ENCODE measurements at regions not wholly inside any gene's neighbourhood (a gene's known extent, or its start where the extent isn't known, plus 50 kb on each side); places are given as distances from the start of the nearest gene placed in this dataset.

DNA sequence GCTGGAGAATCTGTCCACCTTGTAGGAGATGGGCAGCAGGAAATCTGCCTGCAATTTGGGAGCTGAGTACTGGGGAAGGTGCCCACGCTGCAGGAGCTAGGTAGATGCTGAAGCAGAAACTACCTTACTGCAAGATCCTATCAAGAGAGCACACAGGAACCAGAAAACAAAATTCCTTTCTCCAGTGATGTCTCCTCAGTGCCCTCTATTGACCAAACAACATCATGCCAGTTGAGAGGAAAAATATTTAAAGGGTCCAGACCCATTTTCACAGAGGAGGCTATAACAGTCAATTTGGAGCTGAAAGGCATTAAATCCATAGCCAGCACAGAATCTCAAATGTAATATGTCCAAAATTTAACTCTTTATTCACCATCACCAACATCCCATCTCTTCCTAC, 406.8 kb downstream of the SLITRK2 start:
- POLR2A ChIA-PET (ENCODE audit: unreplicated experiment), result no interaction called here
- no peaks in the 10 kb centered on the region for H3K9me2 ChIP-seq (ENCODE audit: insufficient read depth)
- no TSS peak for BruUV-seq (replicated peaks)

GRCh38 chrX:146238173-146238572, 420.5 kb downstream of the SLITRK2 start:
- Histone ChIP-seq H3K4me1 (replicated peaks; ENCODE audit: insufficient read depth) (no peaks in the 10 kb centered on the region), H3K4me2 (no peak overlapping the region), H3K27me3 (ENCODE audit: insufficient read depth, low read depth) (no peaks in the 10 kb centered on the region), H2AFZ (no peak overlapping the region), H3K9me2 (ENCODE audit: insufficient read depth) (0 out of 2 replicates have a peak, but pooled peaks cover 8% of the 10 kb centered on the region), H3K79me2 (ENCODE audit: low read depth) (no peaks in the 10 kb centered on the region), H3F3A (ENCODE audit: insufficient read depth, low read depth) (no peaks in the 10 kb centered on the region), H4K20me1 (ENCODE audit: insufficient read depth) (no peaks in the 10 kb centered on the region), H3K27ac (no peak overlapping the region), H3K36me3 (ENCODE audit: low read depth) (no peaks in the 10 kb centered on the region), H3K9me3 (ENCODE audit: insufficient read depth, low read depth) (no peaks in the 10 kb centered on the region), H3K4me3 (no peak overlapping the region)
- no TSS peak for BruUV-seq (replicated peaks)
- CTCF ChIA-PET, result no interaction called here
- TF ChIP-seq, protein P1, sequence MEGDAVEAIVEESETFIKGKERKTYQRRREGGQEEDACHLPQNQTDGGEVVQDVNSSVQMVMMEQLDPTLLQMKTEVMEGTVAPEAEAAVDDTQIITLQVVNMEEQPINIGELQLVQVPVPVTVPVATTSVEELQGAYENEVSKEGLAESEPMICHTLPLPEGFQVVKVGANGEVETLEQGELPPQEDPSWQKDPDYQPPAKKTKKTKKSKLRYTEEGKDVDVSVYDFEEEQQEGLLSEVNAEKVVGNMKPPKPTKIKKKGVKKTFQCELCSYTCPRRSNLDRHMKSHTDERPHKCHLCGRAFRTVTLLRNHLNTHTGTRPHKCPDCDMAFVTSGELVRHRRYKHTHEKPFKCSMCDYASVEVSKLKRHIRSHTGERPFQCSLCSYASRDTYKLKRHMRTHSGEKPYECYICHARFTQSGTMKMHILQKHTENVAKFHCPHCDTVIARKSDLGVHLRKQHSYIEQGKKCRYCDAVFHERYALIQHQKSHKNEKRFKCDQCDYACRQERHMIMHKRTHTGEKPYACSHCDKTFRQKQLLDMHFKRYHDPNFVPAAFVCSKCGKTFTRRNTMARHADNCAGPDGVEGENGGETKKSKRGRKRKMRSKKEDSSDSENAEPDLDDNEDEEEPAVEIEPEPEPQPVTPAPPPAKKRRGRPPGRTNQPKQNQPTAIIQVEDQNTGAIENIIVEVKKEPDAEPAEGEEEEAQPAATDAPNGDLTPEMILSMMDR (conservative IDR thresholded peaks at IDR 0.05), result no peak
- no peak for TF ChIP-seq EZH2 (IDR thresholded peaks at IDR 0.05; ENCODE audit: low read depth)
- no peak for DNase-seq
- POLR2A ChIA-PET (ENCODE audit: unreplicated experiment), result no interaction called here
- intact Hi-C loops (cut with micrococcal nuclease; ENCODE audit: unreplicated experiment), result no loop called here

More for the DNA sequence above, 406.8 kb downstream of the SLITRK2 start:
- no peaks in the 10 kb centered on the region for H4K20me1 ChIP-seq (ENCODE audit: insufficient read depth)
- no peak overlapping the region for H3K4me3 ChIP-seq
- no peaks in the 10 kb centered on the region for H3K4me1 ChIP-seq (replicated peaks; ENCODE audit: insufficient read depth)
- no peak overlapping the region for H3K4me2 ChIP-seq
- H3F3A ChIP-seq (ENCODE audit: insufficient read depth, low read depth), result no peaks in the 10 kb centered on the region
- H3K27me3 ChIP-seq (ENCODE audit: insufficient read depth, low read depth), result no peaks in the 10 kb centered on the region
- H3K36me3 ChIP-seq (ENCODE audit: low read depth), result no peaks in the 10 kb centered on the region
- no peaks in the 10 kb centered on the region for H3K79me2 ChIP-seq (ENCODE audit: low read depth)
- no peak overlapping the region for H3K27ac ChIP-seq
- DNase-seq, result no peak
- CTCF ChIA-PET, result no interaction called here
- no peaks in the 10 kb centered on the region for H3K9me3 ChIP-seq (ENCODE audit: insufficient read depth, low read depth)
- intact Hi-C loops (cut with micrococcal nuclease; ENCODE audit: unreplicated experiment), result no loop called here
- TF ChIP-seq, protein P1 (conservative IDR thresholded peaks at IDR 0.05), result peak; percentile 57
- TF ChIP-seq EZH2 (IDR thresholded peaks at IDR 0.05; ENCODE audit: low read depth), result no peak
- H2AFZ ChIP-seq, result no peak overlapping the region

- no peaks in the 10 kb centered on the region for H3K36me3 ChIP-seq (ENCODE audit: low read depth)
- CTCF ChIA-PET, result no interaction called here
- no peak overlapping the region for H3K4me3 ChIP-seq
- DNase-seq, result no peak
- no TSS peak for BruUV-seq (replicated peaks)
- POLR2A ChIA-PET (ENCODE audit: unreplicated experiment), result no interaction called here
- no peak overlapping the region for H3K27ac ChIP-seq
- no peaks in the 10 kb centered on the region for H4K20me1 ChIP-seq (ENCODE audit: insufficient read depth)
- no peaks in the 10 kb centered on the region for H3K27me3 ChIP-seq (ENCODE audit: insufficient read depth, low read depth)
- no peak overlapping the region for H3K4me2 ChIP-seq
- 0 out of 2 replicates have a peak, but pooled peaks cover 4% of the 10 kb centered on the region for H3K9me2 ChIP-seq (ENCODE audit: insufficient read depth)
- no peaks in the 10 kb centered on the region for H3K79me2 ChIP-seq (ENCODE audit: low read depth)
- no peaks in the 10 kb centered on the region for H3K9me3 ChIP-seq (ENCODE audit: insufficient read depth, low read depth)
- H3K4me1 ChIP-seq (replicated peaks; ENCODE audit: insufficient read depth), result no peaks in the 10 kb centered on the region
- no peak overlapping the region for H2AFZ ChIP-seq
- TF ChIP-seq, protein P1 (conservative IDR thresholded peaks at IDR 0.05), result no peak
- no peak for TF ChIP-seq EZH2 (IDR thresholded peaks at IDR 0.05; ENCODE audit: low read depth)
- no peaks in the 10 kb centered on the region for H3F3A ChIP-seq (ENCODE audit: insufficient read depth, low read depth)
- intact Hi-C loops (cut with micrococcal nuclease; ENCODE audit: unreplicated experiment), result no loop called here
Observed at GRCh38 chrX:146241902-146242301, 424.3 kb downstream of the SLITRK2 start.

Data from PC-9 (cell line).